GM18499 (cell line): ENCODE measurements at regions not wholly inside any gene's neighbourhood (a gene's known extent, or its start where the extent isn't known, plus 50 kb on each side); places are given as distances from the start of the nearest gene placed in this dataset.

ENCODE experiments used
- ATAC-seq: cut with Tn5 transposase; IDR thresholded peaks from one replicate; pipeline ENCODE4 v1.9.1; 2021; ENCODE audit warnings: moderate number of reproducible peaks; ENCODE audit not compliant: insufficient read depth, unreplicated experiment

DNA sequence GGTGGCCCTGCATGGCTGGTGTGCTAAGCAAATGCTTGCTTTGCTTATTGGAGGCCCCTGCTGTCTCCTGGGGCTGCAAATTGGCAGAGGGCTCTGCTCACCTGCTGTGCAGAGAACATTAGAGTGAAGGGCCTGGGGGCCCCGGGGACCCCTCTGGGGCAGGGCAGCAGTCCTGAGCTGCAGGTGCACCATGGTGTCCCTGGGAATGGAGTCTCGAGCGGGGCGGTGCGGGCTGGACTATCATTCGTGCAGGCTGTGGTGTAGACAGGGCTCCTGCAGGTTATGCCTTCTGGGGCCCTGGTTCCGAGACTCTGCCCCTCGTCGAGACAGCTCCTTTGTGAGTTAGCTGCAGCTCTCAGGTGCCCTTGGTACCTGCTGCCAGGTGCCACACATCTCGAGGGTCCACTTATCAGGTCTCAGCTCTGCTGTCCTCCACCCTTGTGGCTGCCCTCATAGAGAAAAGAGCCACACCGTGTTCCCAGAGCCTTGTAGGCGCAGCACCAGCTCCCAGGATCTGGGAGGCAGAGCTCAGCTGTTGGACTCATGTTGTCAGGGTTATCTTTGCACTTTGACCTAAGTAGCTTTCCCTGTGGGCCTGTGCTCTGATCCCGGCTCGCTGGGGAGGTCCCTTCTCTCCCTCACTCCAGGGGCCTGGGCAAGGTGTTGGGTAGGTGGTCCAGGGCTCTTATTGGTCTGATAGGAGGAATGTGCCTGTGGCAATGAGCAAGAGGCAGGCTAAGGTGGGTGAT lies 58.0 kb upstream of the ZNF536 start:
- ATAC-seq, result no peak

DNA sequence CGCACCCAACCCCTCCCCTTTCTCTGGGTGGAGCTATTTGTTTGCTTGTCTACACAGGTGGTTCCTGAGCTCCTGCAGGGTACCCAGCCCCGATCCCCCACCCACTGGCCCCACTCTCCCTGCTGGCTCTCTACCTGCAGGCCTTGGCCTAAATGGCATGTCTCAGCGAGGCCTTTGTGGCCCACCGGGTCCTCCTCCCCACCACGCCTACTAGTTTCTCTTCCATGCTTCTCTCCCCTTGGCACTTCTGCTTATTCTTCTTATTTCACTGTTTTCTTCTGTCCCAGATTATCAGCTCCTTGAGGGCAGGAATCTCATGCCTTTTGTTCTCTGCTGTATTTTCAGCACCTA lies 57.4 kb upstream of the ZNF536 start:
- ATAC-seq, result no peak

DNA sequence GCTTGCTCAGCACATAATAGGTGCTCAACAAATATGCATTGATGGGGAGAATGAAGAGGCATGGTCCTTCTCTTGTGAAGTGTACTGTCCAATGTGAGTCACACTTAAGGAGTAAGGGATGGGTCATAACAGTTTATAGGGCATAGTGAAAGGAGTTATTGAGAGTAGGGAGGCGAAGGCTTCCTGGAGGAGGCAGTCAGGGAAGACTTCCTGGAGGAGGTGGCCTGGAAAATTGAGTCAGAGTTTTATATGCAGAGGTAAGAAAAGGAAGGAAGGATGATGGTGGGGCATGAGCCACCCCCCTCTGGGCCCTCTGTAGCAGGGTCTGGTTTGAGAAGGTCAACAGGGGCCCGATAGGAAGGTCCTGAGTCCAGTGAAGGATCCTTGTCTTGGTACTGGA lies 57.0 kb upstream of the ZNF536 start:
- no peak for ATAC-seq

DNA sequence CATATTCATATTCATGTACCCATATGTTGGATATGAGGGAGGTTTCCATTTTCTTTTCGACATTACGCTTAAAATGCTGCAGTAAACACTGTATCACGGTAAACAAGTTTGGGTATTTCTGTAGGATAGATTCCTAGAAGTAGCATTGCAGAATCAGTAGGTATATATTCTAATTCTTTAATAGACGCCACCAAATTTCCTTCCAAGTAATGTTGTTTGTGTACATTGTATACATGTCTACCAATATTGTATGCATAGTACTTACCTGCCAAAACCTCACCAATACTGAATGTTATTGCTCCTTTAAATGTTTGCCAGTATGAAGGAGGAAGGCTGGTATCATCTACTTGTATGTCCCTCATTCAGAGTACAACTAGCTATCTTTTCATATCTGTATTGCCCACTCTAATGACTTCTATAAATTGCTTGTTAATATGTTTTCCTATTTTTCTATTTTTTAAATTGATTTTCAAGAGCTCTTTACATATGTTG lies 56.1 kb upstream of the ZNF536 start:
- ATAC-seq, result no peak

DNA sequence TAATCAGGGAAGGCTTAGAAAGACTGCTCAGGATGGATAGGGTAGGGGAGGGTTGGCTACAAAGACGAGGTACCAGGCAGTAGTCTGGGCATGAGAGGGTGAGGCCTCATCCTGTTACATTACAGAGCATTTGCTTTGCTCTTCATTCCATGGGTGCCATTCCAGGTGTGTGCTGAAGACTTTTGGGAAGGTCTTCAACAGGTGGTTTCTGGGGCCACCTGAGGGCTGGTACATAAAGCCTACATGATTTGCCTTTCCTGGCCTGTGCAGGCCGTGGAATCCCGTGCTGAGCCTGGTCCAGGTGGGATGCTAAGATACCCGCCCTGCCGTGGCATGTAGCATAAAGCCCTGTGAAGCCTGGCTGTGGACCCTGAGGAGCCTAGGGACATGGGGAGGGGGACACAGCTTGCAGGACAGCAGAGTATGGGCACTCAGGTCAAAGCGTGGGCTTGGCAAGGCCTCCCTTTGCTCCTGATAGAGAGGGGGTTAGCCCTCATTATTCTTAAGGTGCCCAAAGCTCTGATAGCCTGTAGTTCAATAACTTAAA lies 55.6 kb upstream of the ZNF536 start:
- no peak for ATAC-seq

DNA sequence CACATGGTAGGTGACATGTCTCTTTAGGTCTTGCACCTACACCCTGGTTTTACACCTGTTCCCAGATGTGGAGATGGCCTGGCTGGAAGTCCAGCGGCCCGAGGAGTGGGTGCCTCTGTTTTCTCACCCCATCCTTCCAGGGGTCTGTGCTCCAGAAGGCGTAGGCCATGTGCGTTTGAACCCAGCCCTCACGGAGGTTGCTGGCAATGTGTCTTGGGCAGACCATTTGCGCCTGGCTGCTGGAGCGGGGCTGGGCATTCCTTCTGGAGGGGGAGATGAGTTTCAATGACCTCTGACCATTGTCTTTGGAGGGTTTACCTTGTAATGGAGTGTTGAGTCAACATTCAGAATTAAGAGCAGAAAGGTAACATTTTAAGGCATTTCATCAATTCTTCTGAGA lies 54.8 kb upstream of the ZNF536 start:
- ATAC-seq, result no peak

DNA sequence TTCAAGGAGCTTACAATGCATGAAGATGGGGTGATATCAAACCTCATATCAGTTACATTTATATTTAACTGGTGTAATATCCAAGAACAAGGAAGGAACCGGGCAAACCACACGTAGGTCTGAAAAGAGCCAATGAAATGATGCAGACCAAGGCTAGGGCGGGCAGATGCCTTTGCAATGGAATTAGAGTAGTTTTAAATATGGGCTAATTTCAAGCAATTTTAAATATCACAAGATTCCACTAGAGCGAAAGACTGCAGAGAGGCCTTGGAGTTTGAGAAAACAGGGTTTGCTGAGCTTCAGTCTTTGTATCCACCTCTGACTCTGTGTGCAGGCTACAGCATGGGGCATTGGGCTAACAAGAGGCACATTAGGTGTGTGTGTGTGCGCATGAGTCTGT lies 53.9 kb upstream of the ZNF536 start:
- no peak for ATAC-seq

DNA sequence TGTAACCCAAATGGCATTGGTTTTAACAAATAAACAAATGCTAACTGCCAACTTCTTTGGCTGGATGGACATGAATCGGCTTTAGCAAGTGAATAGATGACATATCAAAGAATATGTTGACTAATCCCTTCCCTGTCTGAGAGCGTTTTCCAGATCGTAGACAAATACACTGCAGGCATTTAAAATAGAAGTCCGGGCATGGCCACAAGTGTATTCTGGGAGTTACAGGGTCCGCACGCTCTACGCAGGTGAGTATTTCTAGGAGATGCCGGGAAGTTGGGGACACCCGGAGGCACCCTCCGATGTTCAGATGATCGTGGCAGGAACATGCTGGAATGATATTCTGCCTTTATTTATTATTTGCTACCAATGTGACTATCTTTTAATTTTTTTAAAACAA lies 53.2 kb upstream of the ZNF536 start:
- no peak for ATAC-seq

GRCh38 chr19:30319411-30319810 lies 52.8 kb upstream of the ZNF536 start:
- no peak for ATAC-seq

DNA sequence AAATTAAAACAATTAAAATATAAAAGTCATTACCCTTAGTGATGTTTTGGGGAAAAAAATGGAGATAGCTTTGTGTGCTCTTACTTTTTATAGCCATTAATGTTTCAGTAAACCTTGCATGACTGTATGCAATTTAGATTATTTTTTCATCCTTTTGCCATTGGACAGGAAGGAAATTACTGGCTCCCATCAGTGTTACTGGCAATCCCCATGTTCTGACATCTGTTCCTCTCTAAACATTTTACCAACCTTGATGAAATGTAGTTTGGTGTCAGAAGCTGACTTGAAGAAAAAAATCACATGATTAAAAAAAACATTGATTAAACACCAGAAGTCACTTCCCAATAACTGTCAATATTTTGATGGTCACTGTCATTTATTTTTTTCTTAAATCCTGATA lies 52.3 kb upstream of the ZNF536 start:
- no peak for ATAC-seq

DNA sequence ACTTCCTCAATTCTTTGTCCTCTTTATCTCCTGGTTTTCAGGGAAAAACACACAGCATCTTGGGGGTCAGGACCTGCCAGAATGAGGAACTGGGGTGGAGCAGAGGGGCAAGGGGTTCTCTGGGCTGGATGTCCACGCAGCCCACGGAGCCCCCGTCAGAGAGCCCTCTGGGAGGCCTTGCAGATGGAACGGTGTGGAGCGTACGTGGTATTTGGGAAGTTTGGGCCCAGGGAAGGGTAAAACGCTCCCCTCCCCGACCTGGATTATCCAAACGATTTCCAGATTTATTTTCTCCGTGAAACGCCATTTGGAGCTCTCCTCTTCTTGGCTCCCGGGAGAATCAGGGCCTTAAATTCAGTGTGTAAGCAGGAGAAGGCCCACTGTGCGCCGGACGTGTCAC lies 51.7 kb upstream of the ZNF536 start:
- ATAC-seq, result no peak

GRCh38 chr19:30320916-30321315 lies 51.3 kb upstream of the ZNF536 start:
- ATAC-seq, result no peak
